ENCODE measurements at regions not wholly inside any gene's neighbourhood (a gene's known extent, or its start where the extent isn't known, plus 50 kb on each side); places are given as distances from the start of the nearest gene placed in this dataset.

GRCh38 chr1:18535391-18536210, 54.9 kb downstream of the KLHDC7A start:
- no peaks in the 10 kb centered on the region for H3K36me3 Mint-ChIP-seq (ENCODE audit: unreplicated experiment)

GRCh38 chr1:18536356-18536755, 55.6 kb downstream of the KLHDC7A start:
- H3K9me3 Mint-ChIP-seq (ENCODE audit: unreplicated experiment), result no peaks in the 10 kb centered on the region
- peaks cover 9% of the 10 kb centered on the region for H3K27me3 Mint-ChIP-seq (ENCODE audit: unreplicated experiment)
- no peak overlapping the region for H3K27ac Mint-ChIP-seq (ENCODE audit: unreplicated experiment)
- DNase-seq, result no peak
- peaks cover 10% of the 10 kb centered on the region for H3K4me1 Mint-ChIP-seq (ENCODE audit: low read depth, unreplicated experiment)
- H3K36me3 Mint-ChIP-seq (ENCODE audit: unreplicated experiment), result no peaks in the 10 kb centered on the region
- no peak for TF ChIP-seq CTCF (IDR thresholded peaks at IDR 0.05; ENCODE audit: partially characterized antibody, unreplicated experiment)
- no peak overlapping the region for H3K4me3 Mint-ChIP-seq (ENCODE audit: unreplicated experiment)

More at GRCh38 chr1:18535391-18536210, 54.9 kb downstream of the KLHDC7A start:
- Mint-ChIP-seq H3K4me3 (ENCODE audit: unreplicated experiment) (no peak overlapping the region), H3K27ac (ENCODE audit: unreplicated experiment) (no peak overlapping the region), H3K27me3 (ENCODE audit: unreplicated experiment) (peaks cover 7% of the 10 kb centered on the region), H3K4me1 (ENCODE audit: low read depth, unreplicated experiment) (peaks cover 4% of the 10 kb centered on the region), H3K9me3 (ENCODE audit: unreplicated experiment) (no peaks in the 10 kb centered on the region)
- DNase-seq, result no peak
- TF ChIP-seq CTCF (IDR thresholded peaks at IDR 0.05; ENCODE audit: partially characterized antibody, unreplicated experiment), result no peak

GRCh38 chr1:18536915-18537314, 56.2 kb downstream of the KLHDC7A start:
- no peak for TF ChIP-seq CTCF (IDR thresholded peaks at IDR 0.05; ENCODE audit: partially characterized antibody, unreplicated experiment)
- Mint-ChIP-seq H3K27me3 (ENCODE audit: unreplicated experiment) (peaks cover 7% of the 10 kb centered on the region), H3K4me1 (ENCODE audit: low read depth, unreplicated experiment) (peaks cover 15% of the 10 kb centered on the region), H3K36me3 (ENCODE audit: unreplicated experiment) (no peaks in the 10 kb centered on the region), H3K9me3 (ENCODE audit: unreplicated experiment) (no peaks in the 10 kb centered on the region), H3K4me3 (ENCODE audit: unreplicated experiment) (no peak overlapping the region), H3K27ac (ENCODE audit: unreplicated experiment) (no peak overlapping the region)
- DNase-seq, result no peak

- Mint-ChIP-seq H3K36me3 (ENCODE audit: unreplicated experiment) (no peaks in the 10 kb centered on the region), H3K4me3 (ENCODE audit: unreplicated experiment) (no peak overlapping the region), H3K4me1 (ENCODE audit: low read depth, unreplicated experiment) (peaks cover 22% of the 10 kb centered on the region), H3K27me3 (ENCODE audit: unreplicated experiment) (peaks cover 9% of the 10 kb centered on the region), H3K27ac (ENCODE audit: unreplicated experiment) (peak overlapping the region; percentile 38), H3K9me3 (ENCODE audit: unreplicated experiment) (peaks cover 4% of the 10 kb centered on the region)
- DNase-seq, result no peak
- no peak for TF ChIP-seq CTCF (IDR thresholded peaks at IDR 0.05; ENCODE audit: partially characterized antibody, unreplicated experiment)
These were observed 56.9 kb downstream of the KLHDC7A start for GRCh38 chr1:18537386-18538306.
